Upper lobe of right lung (tissue), 1 donor: ENCODE measurements at regions not wholly inside any gene's neighbourhood (a gene's known extent, or its start where the extent isn't known, plus 50 kb on each side); places are given as distances from the start of the nearest gene placed in this dataset.

Source experiments
- ATAC-seq: fragments of 200-7000 bp; cut with Tn5 transposase; one replicate; pipeline ENCODE4 v1.9.1; 2020; ENCODE audit warnings: mild to moderate bottlenecking, moderate library complexity
- DNase-seq: peaks from one replicate; pipeline ENCODE4 v3.0.0-alpha.2; 2020
- H3K27ac ChIP-seq: fragments of 200-600 bp; one replicate; pipeline ENCODE4 v1.8.0; 2022
- H3K27me3 ChIP-seq: fragments of 200-600 bp; one replicate; pipeline ENCODE4 v1.8.0; 2022; ENCODE audit warnings: mild to moderate bottlenecking
- H3K36me3 ChIP-seq: fragments of 200-600 bp; one replicate; pipeline ENCODE4 v1.8.0; 2022
- H3K4me1 ChIP-seq: fragments of 200-600 bp; one replicate; pipeline ENCODE4 v1.8.0; 2022
- H3K4me3 ChIP-seq: fragments of 200-600 bp; one replicate; pipeline ENCODE4 v1.8.0; 2022; ENCODE audit warnings: mild to moderate bottlenecking
- H3K9me3 ChIP-seq: fragments of 200-600 bp; one replicate; pipeline ENCODE4 v1.8.0; 2022
- CTCF ChIP-seq: fragments of 200-600 bp; IDR thresholded peaks from one replicate; pipeline ENCODE4 v1.8.0; 2022; ENCODE audit warnings: antibody characterized with exemption
- intact Hi-C: fragments of 100-400 bp; cut with DNase I; formaldehyde crosslinking; loops from one replicate; pipeline ENCODE4 v1.11.0; 2022
- donor health status: DM: no; HTN: yes; CAD: no; lungs with severe emphysema.

- DNase-seq = no peak
- no peaks in the 10 kb centered on the region for H3K27me3 ChIP-seq
- no peak overlapping the region for H3K4me3 ChIP-seq
- no peak overlapping the region for H3K27ac ChIP-seq
- no peaks in the 10 kb centered on the region for H3K36me3 ChIP-seq
- no peak for ATAC-seq
- no peaks in the 10 kb centered on the region for H3K9me3 ChIP-seq
- intact Hi-C loops = no loop called here
- TF ChIP-seq CTCF = no peak
- H3K4me1 ChIP-seq = peaks cover 7% of the 10 kb centered on the region
These were observed 795.9 kb upstream of the IGFBP3 start for GRCh38 chr7:46716926-46717325.

DNA sequence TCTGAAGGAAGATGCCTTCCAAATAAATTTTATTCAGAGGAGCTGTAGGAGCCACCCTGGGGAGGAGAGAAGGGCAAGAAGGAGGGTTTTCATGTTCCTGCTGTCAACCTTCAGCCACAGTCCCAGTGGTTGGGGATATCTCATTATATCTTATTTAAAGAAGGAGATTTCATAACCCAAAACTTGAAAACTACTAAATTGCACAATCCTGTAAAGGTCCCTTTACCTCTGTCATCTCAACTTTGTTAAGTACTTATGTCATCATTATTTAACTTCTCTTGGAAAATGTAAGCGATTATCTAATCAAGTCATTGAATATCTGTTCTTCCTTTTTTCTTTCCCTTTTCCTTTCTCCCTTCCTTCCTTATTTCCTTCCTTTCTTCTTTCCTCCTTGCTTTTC is 794.5 kb upstream of the IGFBP3 start:
- intact Hi-C loops = no loop called here
- Histone ChIP-seq H3K4me1 (peaks cover 7% of the 10 kb centered on the region), H3K9me3 (no peaks in the 10 kb centered on the region), H3K27me3 (no peaks in the 10 kb centered on the region), H3K27ac (no peak overlapping the region), H3K4me3 (no peak overlapping the region), H3K36me3 (no peaks in the 10 kb centered on the region)
- no peak for DNase-seq
- ATAC-seq = no peak
- no peak for TF ChIP-seq CTCF

GRCh38 chr7:46714904-46715303 is 793.8 kb upstream of the IGFBP3 start:
- H3K27ac ChIP-seq = no peak overlapping the region
- no peaks in the 10 kb centered on the region for H3K9me3 ChIP-seq
- no peak for TF ChIP-seq CTCF
- ATAC-seq (no peak), DNase-seq (no peak)
- intact Hi-C loops = no loop called here
- peaks cover 7% of the 10 kb centered on the region for H3K4me1 ChIP-seq
- H3K36me3 ChIP-seq = no peaks in the 10 kb centered on the region
- no peaks in the 10 kb centered on the region for H3K27me3 ChIP-seq
- H3K4me3 ChIP-seq = no peak overlapping the region

DNA sequence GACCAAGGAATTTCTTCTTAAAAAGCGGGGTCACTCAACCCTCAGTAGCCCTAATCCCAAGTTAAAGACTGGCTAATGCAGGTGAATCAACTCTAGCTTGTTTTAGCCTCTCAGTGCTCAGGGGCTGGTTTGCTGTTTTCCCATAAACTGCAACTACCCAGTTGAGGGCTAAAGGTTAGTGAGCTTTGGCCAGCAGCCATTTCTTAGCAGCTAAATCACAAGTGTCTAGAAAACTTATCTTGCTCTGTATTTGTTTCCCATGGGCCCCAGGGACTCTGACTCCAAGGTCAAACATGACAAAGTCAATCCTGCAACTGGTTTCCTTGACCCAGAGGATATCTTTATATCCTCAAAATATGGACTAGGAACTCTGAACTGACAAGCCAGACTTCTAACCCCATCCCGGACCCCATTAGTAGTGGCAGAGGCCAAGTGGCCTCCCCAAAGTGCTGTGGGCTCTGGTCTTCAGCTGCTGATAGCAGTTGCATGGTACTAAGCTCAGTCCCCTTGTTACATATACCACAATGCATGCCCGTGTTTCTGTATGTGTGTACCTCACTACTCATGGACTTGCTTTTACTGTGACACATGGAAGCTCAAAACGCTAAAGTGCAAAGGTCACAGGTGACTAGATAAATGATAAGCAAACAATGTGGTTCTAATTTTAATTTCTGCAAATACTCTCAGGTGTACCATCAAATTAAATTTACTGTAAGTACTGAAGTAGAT is 793.0 kb upstream of the IGFBP3 start:
- peaks cover 7% of the 10 kb centered on the region for H3K4me1 ChIP-seq
- H3K27me3 ChIP-seq = no peaks in the 10 kb centered on the region
- H3K27ac ChIP-seq = no peak overlapping the region
- intact Hi-C loops = no loop called here
- H3K4me3 ChIP-seq = no peak overlapping the region
- TF ChIP-seq CTCF = no peak
- H3K9me3 ChIP-seq = no peaks in the 10 kb centered on the region
- no peaks in the 10 kb centered on the region for H3K36me3 ChIP-seq
- ATAC-seq (no peak), DNase-seq (no peak)

- Histone ChIP-seq H3K27ac (no peak overlapping the region), H3K36me3 (no peaks in the 10 kb centered on the region), H3K4me3 (no peak overlapping the region), H3K27me3 (no peaks in the 10 kb centered on the region), H3K4me1 (peaks cover 7% of the 10 kb centered on the region), H3K9me3 (no peaks in the 10 kb centered on the region)
- no peak for TF ChIP-seq CTCF
- ATAC-seq (no peak), DNase-seq (no peak)
- intact Hi-C loops = no loop called here
These were observed 789.9 kb upstream of the IGFBP3 start for GRCh38 chr7:46710927-46711326.

GRCh38 chr7:46707973-46708372 is 786.9 kb upstream of the IGFBP3 start:
- DNase-seq (no peak), ATAC-seq (no peak)
- H3K27ac ChIP-seq = no peak overlapping the region
- H3K4me3 ChIP-seq = no peak overlapping the region
- H3K27me3 ChIP-seq = no peaks in the 10 kb centered on the region
- intact Hi-C loops = no loop called here
- no peaks in the 10 kb centered on the region for H3K9me3 ChIP-seq
- no peaks in the 10 kb centered on the region for H3K4me1 ChIP-seq
- TF ChIP-seq CTCF = no peak
- no peaks in the 10 kb centered on the region for H3K36me3 ChIP-seq
